OCI-LY7 (cell line): ENCODE measurements at regions not wholly inside any gene's neighbourhood (a gene's known extent, or its start where the extent isn't known, plus 50 kb on each side); places are given as distances from the start of the nearest gene placed in this dataset.

Experiments
- EZH2phosphoT487 ChIP-seq: fragments of 200-600 bp; sonication (generic); IDR thresholded peaks from 2 replicates; pipeline ENCODE4 v1.6.1; 2018; ENCODE audit warnings: low read depth, borderline replicate concordance, mild to moderate bottlenecking, mixed run types, antibody characterized with exemption, low read length, moderate library complexity, mixed read lengths
- TF ChIP-seq, protein P1 (sequence below): fragments of 200-600 bp; sonication (generic); conservative IDR thresholded peaks from 2 replicates; pipeline ENCODE4 v1.5.1; 2014; ENCODE audit warnings: mild to moderate bottlenecking, antibody characterized with exemption, low read length, moderate library complexity, mixed read lengths

GRCh38 chr2:198328454-198328853 is 524.1 kb downstream of the PLCL1 start:
- TF ChIP-seq, protein P1, sequence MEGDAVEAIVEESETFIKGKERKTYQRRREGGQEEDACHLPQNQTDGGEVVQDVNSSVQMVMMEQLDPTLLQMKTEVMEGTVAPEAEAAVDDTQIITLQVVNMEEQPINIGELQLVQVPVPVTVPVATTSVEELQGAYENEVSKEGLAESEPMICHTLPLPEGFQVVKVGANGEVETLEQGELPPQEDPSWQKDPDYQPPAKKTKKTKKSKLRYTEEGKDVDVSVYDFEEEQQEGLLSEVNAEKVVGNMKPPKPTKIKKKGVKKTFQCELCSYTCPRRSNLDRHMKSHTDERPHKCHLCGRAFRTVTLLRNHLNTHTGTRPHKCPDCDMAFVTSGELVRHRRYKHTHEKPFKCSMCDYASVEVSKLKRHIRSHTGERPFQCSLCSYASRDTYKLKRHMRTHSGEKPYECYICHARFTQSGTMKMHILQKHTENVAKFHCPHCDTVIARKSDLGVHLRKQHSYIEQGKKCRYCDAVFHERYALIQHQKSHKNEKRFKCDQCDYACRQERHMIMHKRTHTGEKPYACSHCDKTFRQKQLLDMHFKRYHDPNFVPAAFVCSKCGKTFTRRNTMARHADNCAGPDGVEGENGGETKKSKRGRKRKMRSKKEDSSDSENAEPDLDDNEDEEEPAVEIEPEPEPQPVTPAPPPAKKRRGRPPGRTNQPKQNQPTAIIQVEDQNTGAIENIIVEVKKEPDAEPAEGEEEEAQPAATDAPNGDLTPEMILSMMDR: no peak
- TF ChIP-seq EZH2phosphoT487: no peak
